MM.1S (cell line): ENCODE measurements at regions not wholly inside any gene's neighbourhood (a gene's known extent, or its start where the extent isn't known, plus 50 kb on each side); places are given as distances from the start of the nearest gene placed in this dataset.

Experiments
- DNase-seq: peaks from one replicate; pipeline ENCODE4 v3.0.0-alpha.2; 2015
- H2AFZ ChIP-seq: fragments of 300-600 bp; sonication (generic); 2 replicates; pipeline ENCODE4 v1.6.0; 2016; ENCODE audit warnings: antibody characterized with exemption, low read length
- H3F3A ChIP-seq: fragments of 300-600 bp; sonication (generic); 2 replicates; pipeline ENCODE4 v1.6.1; 2016; ENCODE audit warnings: mild to moderate bottlenecking, antibody characterized with exemption, low read length, moderate library complexity, mixed read lengths; ENCODE audit not compliant: insufficient read depth
- H3K27ac ChIP-seq: fragments of 300-600 bp; sonication (generic); 2 replicates; pipeline ENCODE4 v1.5.1; 2016; ENCODE audit warnings: mild to moderate bottlenecking, low read length
- H3K27me3 ChIP-seq: fragments of 300-600 bp; sonication (generic); replicated peaks from 2 replicates; pipeline ENCODE4 v1.6.0; 2016; ENCODE audit warnings: low read length; ENCODE audit not compliant: insufficient read depth
- H3K36me3 ChIP-seq: fragments of 300-600 bp; sonication (generic); replicated peaks from 2 replicates; pipeline ENCODE4 v1.6.1; 2016; ENCODE audit warnings: mild to moderate bottlenecking, low read length, mixed read lengths; ENCODE audit not compliant: insufficient read depth
- H3K4me1 ChIP-seq: fragments of 300-600 bp; sonication (generic); 2 replicates; pipeline ENCODE4 v1.6.1; 2016; ENCODE audit warnings: low read length, mixed read lengths
- H3K4me2 ChIP-seq: fragments of 300-600 bp; sonication (generic); 2 replicates; pipeline ENCODE4 v1.6.0; 2016; ENCODE audit warnings: low read depth, low read length
- H3K4me3 ChIP-seq: fragments of 300-600 bp; sonication (generic); 2 replicates; pipeline ENCODE4 v1.5.1; 2016; ENCODE audit warnings: low read length, mixed read lengths
- H3K79me2 ChIP-seq: fragments of 300-600 bp; sonication (generic); 2 replicates; pipeline ENCODE4 v1.6.1; 2016; ENCODE audit warnings: mixed run types, low read length, mixed read lengths
- H3K9ac ChIP-seq: fragments of 300-600 bp; sonication (generic); 2 replicates; pipeline ENCODE4 v1.6.1; 2016; ENCODE audit warnings: low read length, mixed read lengths
- H3K9me2 ChIP-seq: fragments of 300-600 bp; sonication (generic); replicated peaks from 2 replicates; pipeline ENCODE4 v1.6.1; 2016; ENCODE audit warnings: mild to moderate bottlenecking, low read length, mixed read lengths; ENCODE audit not compliant: insufficient read depth
- H3K9me3 ChIP-seq: fragments of 300-600 bp; sonication (generic); replicated peaks from 2 replicates; pipeline ENCODE4 v1.6.1; 2016; ENCODE audit warnings: mild to moderate bottlenecking, low read length, mixed read lengths; ENCODE audit not compliant: insufficient read depth
- H4K20me1 ChIP-seq: fragments of 300-600 bp; sonication (generic); 2 replicates; pipeline ENCODE4 v1.6.1; 2016; ENCODE audit warnings: mild to moderate bottlenecking, low read length, moderate library complexity, mixed read lengths; ENCODE audit not compliant: insufficient read depth
- CTCF ChIP-seq: fragments of 300-600 bp; sonication (generic); IDR thresholded peaks from 2 replicates; pipeline ENCODE4 v1.5.1; 2016; ENCODE audit warnings: antibody characterized with exemption, low read length, mixed read lengths
- EZH2 ChIP-seq: fragments of 300-600 bp; sonication (generic); optimal IDR thresholded peaks from 2 replicates; pipeline ENCODE3; 2017; ENCODE audit warnings: low read depth, mild to moderate bottlenecking, antibody characterized with exemption, low read length, mixed read lengths
- EZH2phosphoT487 ChIP-seq: fragments of 300-600 bp; sonication (generic); IDR thresholded peaks from 2 replicates; pipeline ENCODE4 v1.6.1; 2018; ENCODE audit warnings: antibody characterized with exemption, low read length

- Histone ChIP-seq H3K4me2 (no peak overlapping the region), H3K9me3 (no peaks in the 10 kb centered on the region), H3K27ac (no peak overlapping the region), H3K36me3 (no peaks in the 10 kb centered on the region), H2AFZ (no peak overlapping the region), H3F3A (no peaks in the 10 kb centered on the region), H3K4me1 (no peaks in the 10 kb centered on the region), H3K9me2 (no peaks in the 10 kb centered on the region), H3K27me3 (no peaks in the 10 kb centered on the region), H3K79me2 (no peaks in the 10 kb centered on the region), H4K20me1 (no peaks in the 10 kb centered on the region), H3K9ac (no peak overlapping the region), H3K4me3 (no peak overlapping the region)
- no peak for DNase-seq
- TF ChIP-seq CTCF = no peak
These were observed 214.6 kb upstream of the TMEM72 start for GRCh38 chr10:44696496-44696895.

GRCh38 chr10:44697116-44697515, 214.0 kb upstream of the TMEM72 start:
- Histone ChIP-seq H3K27me3 (no peaks in the 10 kb centered on the region), H3K9me3 (no peaks in the 10 kb centered on the region), H3K36me3 (no peaks in the 10 kb centered on the region), H2AFZ (no peak overlapping the region), H3K4me2 (no peak overlapping the region), H3F3A (no peaks in the 10 kb centered on the region), H4K20me1 (no peaks in the 10 kb centered on the region), H3K4me3 (no peak overlapping the region), H3K4me1 (no peaks in the 10 kb centered on the region), H3K79me2 (no peaks in the 10 kb centered on the region), H3K27ac (no peak overlapping the region), H3K9me2 (no peaks in the 10 kb centered on the region), H3K9ac (no peak overlapping the region)
- no peak for TF ChIP-seq CTCF
- no peak for TF ChIP-seq EZH2phosphoT487
- TF ChIP-seq EZH2 = no peak
- DNase-seq = no peak

- Histone ChIP-seq H3K4me3 (no peak overlapping the region), H3K27me3 (no peaks in the 10 kb centered on the region), H4K20me1 (no peaks in the 10 kb centered on the region), H3K9me3 (no peaks in the 10 kb centered on the region), H3K27ac (no peak overlapping the region), H3K9ac (no peak overlapping the region), H3K4me1 (no peaks in the 10 kb centered on the region), H2AFZ (no peak overlapping the region), H3F3A (no peaks in the 10 kb centered on the region), H3K4me2 (no peak overlapping the region), H3K79me2 (no peaks in the 10 kb centered on the region), H3K9me2 (no peaks in the 10 kb centered on the region), H3K36me3 (no peaks in the 10 kb centered on the region)
- no peak for TF ChIP-seq EZH2phosphoT487
- no peak for TF ChIP-seq CTCF
- no peak for TF ChIP-seq EZH2
- DNase-seq = no peak
These were observed 208.6 kb upstream of the TMEM72 start for GRCh38 chr10:44702531-44702930.
